ENCODE measurements at regions not wholly inside any gene's neighbourhood (a gene's known extent, or its start where the extent isn't known, plus 50 kb on each side); places are given as distances from the start of the nearest gene placed in this dataset.

DNA sequence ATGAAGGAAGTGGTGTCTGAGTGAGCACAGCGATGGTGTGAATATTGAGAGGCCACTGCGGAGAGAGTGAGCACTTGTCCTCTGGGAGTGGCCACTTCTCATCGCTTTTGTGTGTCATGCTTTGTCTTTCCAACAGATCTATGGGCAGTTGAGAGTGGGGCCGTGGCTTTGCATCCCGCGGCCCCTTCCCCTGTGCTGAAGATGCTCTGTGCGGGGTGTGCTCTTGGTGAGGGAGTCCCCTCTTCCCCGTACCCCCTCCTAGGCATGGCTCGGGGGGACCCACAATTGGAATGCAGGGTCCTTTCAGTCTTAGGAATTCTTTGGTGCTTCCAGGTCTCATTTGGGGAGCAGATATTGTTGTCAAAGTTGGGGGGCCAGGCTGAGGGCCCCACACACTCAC, 197.3 kb upstream of the WSCD1 start:
- no peak overlapping the region for H3K27ac ChIP-seq (replicated peaks)
- no peak for TF ChIP-seq POLR2AphosphoS5 (IDR thresholded peaks at IDR 0.05; ENCODE audit: low read depth)
- TF ChIP-seq SPI1 (IDR thresholded peaks at IDR 0.05; ENCODE audit: borderline replicate concordance, low read depth): no peak
- no peak for TF ChIP-seq GABPA (IDR thresholded peaks at IDR 0.05; ENCODE audit: low read depth)
- H3K4me3 ChIP-seq (replicated peaks; ENCODE audit: insufficient read depth, low read length): no peak overlapping the region
- H3K27me3 ChIP-seq (ENCODE audit: insufficient read depth, poor library complexity, severe bottlenecking): no peaks in the 10 kb centered on the region
- DNase-seq (ENCODE audit: low read depth in 1 of 2, low spot score in 1 of 2): no peak

DNA sequence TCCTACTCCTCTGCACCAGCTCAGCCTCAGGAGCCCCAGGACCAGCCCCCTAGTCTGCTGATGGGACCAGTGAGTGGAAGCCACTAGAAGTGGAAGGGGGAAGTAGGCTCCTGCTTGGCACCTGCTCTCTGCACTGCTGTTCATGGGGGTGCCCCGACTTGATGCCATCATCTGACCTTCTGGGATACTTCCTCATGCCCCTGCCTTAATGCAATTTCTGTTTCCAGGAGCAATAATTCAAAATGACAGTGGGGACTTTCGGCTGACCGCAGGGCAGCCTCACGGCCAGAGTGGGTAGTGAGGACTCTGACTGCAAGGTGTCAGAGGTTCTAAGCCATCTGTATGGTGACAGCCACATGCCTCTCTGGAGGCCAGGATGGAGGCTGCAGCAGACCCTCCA, 196.4 kb upstream of the WSCD1 start:
- no peak overlapping the region for H3K27ac ChIP-seq (replicated peaks)
- H3K4me3 ChIP-seq (replicated peaks; ENCODE audit: insufficient read depth, low read length): no peak overlapping the region
- no peak for DNase-seq (ENCODE audit: low read depth in 1 of 2, low spot score in 1 of 2)
- no peak for TF ChIP-seq SPI1 (IDR thresholded peaks at IDR 0.05; ENCODE audit: borderline replicate concordance, low read depth)
- no peak for TF ChIP-seq GABPA (IDR thresholded peaks at IDR 0.05; ENCODE audit: low read depth)
- TF ChIP-seq, protein P1, sequence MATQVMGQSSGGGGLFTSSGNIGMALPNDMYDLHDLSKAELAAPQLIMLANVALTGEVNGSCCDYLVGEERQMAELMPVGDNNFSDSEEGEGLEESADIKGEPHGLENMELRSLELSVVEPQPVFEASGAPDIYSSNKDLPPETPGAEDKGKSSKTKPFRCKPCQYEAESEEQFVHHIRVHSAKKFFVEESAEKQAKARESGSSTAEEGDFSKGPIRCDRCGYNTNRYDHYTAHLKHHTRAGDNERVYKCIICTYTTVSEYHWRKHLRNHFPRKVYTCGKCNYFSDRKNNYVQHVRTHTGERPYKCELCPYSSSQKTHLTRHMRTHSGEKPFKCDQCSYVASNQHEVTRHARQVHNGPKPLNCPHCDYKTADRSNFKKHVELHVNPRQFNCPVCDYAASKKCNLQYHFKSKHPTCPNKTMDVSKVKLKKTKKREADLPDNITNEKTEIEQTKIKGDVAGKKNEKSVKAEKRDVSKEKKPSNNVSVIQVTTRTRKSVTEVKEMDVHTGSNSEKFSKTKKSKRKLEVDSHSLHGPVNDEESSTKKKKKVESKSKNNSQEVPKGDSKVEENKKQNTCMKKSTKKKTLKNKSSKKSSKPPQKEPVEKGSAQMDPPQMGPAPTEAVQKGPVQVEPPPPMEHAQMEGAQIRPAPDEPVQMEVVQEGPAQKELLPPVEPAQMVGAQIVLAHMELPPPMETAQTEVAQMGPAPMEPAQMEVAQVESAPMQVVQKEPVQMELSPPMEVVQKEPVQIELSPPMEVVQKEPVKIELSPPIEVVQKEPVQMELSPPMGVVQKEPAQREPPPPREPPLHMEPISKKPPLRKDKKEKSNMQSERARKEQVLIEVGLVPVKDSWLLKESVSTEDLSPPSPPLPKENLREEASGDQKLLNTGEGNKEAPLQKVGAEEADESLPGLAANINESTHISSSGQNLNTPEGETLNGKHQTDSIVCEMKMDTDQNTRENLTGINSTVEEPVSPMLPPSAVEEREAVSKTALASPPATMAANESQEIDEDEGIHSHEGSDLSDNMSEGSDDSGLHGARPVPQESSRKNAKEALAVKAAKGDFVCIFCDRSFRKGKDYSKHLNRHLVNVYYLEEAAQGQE (IDR thresholded peaks at IDR 0.05; ENCODE audit: insufficient replicate concordance, low read depth): no peak
- TF ChIP-seq CTCF (IDR thresholded peaks at IDR 0.05; ENCODE audit: insufficient read depth, low read length): no peak
- TF ChIP-seq POLR2AphosphoS5 (IDR thresholded peaks at IDR 0.05; ENCODE audit: low read depth): no peak
- H3K27me3 ChIP-seq (ENCODE audit: insufficient read depth, poor library complexity, severe bottlenecking): no peaks in the 10 kb centered on the region

DNA sequence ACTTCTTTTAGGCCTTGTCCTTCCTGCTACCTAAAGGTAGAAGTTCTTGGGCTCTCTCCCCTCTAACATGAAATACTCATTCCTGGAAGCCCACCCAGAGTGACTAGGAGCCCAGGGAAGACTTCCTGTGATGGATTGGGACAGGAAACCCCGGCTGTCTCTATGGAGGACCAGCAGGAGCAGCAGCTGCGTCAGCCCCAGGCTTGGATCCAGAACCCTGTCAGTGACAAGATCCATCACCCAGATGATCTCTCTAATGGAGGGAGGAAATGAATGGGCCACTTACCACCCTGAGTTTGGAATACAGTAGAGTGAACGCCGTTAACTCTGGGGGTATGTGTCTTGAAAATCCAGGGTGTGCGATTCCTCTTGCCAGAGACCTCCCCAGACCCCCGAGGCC, 195.7 kb upstream of the WSCD1 start:
- H3K27me3 ChIP-seq (ENCODE audit: insufficient read depth, poor library complexity, severe bottlenecking): no peaks in the 10 kb centered on the region
- no peak for DNase-seq (ENCODE audit: low read depth in 1 of 2, low spot score in 1 of 2)
- no peak overlapping the region for H3K27ac ChIP-seq (replicated peaks)
- no peak for TF ChIP-seq GABPA (IDR thresholded peaks at IDR 0.05; ENCODE audit: low read depth)
- TF ChIP-seq POLR2AphosphoS5 (IDR thresholded peaks at IDR 0.05; ENCODE audit: low read depth): no peak
- TF ChIP-seq, protein P1 (IDR thresholded peaks at IDR 0.05; ENCODE audit: insufficient replicate concordance, low read depth): no peak
- no peak for TF ChIP-seq SPI1 (IDR thresholded peaks at IDR 0.05; ENCODE audit: borderline replicate concordance, low read depth)
- TF ChIP-seq CTCF (IDR thresholded peaks at IDR 0.05; ENCODE audit: insufficient read depth, low read length): no peak
- H3K4me3 ChIP-seq (replicated peaks; ENCODE audit: insufficient read depth, low read length): no peak overlapping the region

- no peak for DNase-seq (ENCODE audit: low read depth in 1 of 2, low spot score in 1 of 2)
- no peak for TF ChIP-seq CTCF (IDR thresholded peaks at IDR 0.05; ENCODE audit: insufficient read depth, low read length)
- TF ChIP-seq, protein P1 (IDR thresholded peaks at IDR 0.05; ENCODE audit: insufficient replicate concordance, low read depth): no peak
- TF ChIP-seq SPI1 (IDR thresholded peaks at IDR 0.05; ENCODE audit: borderline replicate concordance, low read depth): no peak
- TF ChIP-seq GABPA (IDR thresholded peaks at IDR 0.05; ENCODE audit: low read depth): no peak
- no peak for TF ChIP-seq POLR2AphosphoS5 (IDR thresholded peaks at IDR 0.05; ENCODE audit: low read depth)
These were observed 192.8 kb upstream of the WSCD1 start for GRCh38 chr17:5877366-5877765.

More at GRCh38 chr17:5877366-5877765, 192.8 kb upstream of the WSCD1 start:
- no peak overlapping the region for H3K4me3 ChIP-seq (replicated peaks; ENCODE audit: insufficient read depth, low read length)
- no peak overlapping the region for H3K27ac ChIP-seq (replicated peaks)
- no peaks in the 10 kb centered on the region for H3K27me3 ChIP-seq (ENCODE audit: insufficient read depth, poor library complexity, severe bottlenecking)

All from HL-60 (cell line).